Fibroblast of lung (primary cell): ENCODE measurements at regions not wholly inside any gene's neighbourhood (a gene's known extent, or its start where the extent isn't known, plus 50 kb on each side); places are given as distances from the start of the nearest gene placed in this dataset.

Source experiments
- DNase-seq, 2 donors: peaks; one replicate each; pipeline versions ENCODE4 v3.0.0 to v3.0.0-alpha.2; 2010; ENCODE audit warnings: low read depth in 2 of 2
- H2AFZ ChIP-seq: 2 replicates; pipeline ENCODE4 v1.5.1; 2012; ENCODE audit warnings: low read length, control low read depth, inconsistent platforms
- H3K27ac ChIP-seq: 2 replicates; pipeline ENCODE4 v1.5.1; 2011; ENCODE audit warnings: low read length, control low read depth; ENCODE audit not compliant: insufficient read depth
- H3K27me3 ChIP-seq: 2 replicates; pipeline ENCODE4 v1.5.1; 2011; ENCODE audit warnings: mild to moderate bottlenecking, low read length; ENCODE audit not compliant: control insufficient read depth, insufficient read depth
- H3K36me3 ChIP-seq: 2 replicates; pipeline ENCODE4 v1.5.1; 2011; ENCODE audit warnings: low read length; ENCODE audit not compliant: control insufficient read depth, insufficient read depth
- H3K4me1 ChIP-seq: 2 replicates; pipeline ENCODE4 v1.5.1; 2011; ENCODE audit warnings: low read length; ENCODE audit not compliant: control insufficient read depth, insufficient read depth; ENCODE audit errors: extremely low read depth
- H3K4me2 ChIP-seq: 2 replicates; pipeline ENCODE4 v1.5.1; 2011; ENCODE audit warnings: low read length, control low read depth; ENCODE audit not compliant: insufficient read depth; ENCODE audit errors: extremely low read depth
- H3K4me3 ChIP-seq, 4 experiments: fragments of 200-600 bp in 1 of 4; sonication (generic) in 1 of 4; replicated peaks in 1 of 4; 2 replicates each; pipeline ENCODE4 v1.5.1; 2011 to 2016; ENCODE audit warnings: low read length in 4 of 4, low read depth in 3 of 4, mild to moderate bottlenecking in 3 of 4, control low read depth in 2 of 4, inconsistent platforms in 1 of 4, mixed read lengths in 1 of 4; ENCODE audit not compliant: insufficient read depth in 1 of 4; ENCODE audit errors: control extremely low read depth in 1 of 4
- H3K79me2 ChIP-seq: 2 replicates; pipeline ENCODE4 v1.5.1; 2012; ENCODE audit warnings: mild to moderate bottlenecking, low read length, inconsistent platforms; ENCODE audit not compliant: control insufficient read depth, insufficient read depth
- H3K9ac ChIP-seq: 2 replicates; pipeline ENCODE4 v1.5.1; 2011; ENCODE audit warnings: mild to moderate bottlenecking, low read length, control low read depth; ENCODE audit not compliant: insufficient read depth
- H3K9me3 ChIP-seq: 2 replicates; pipeline ENCODE4 v1.5.1; 2012; ENCODE audit warnings: low read depth, low read length; ENCODE audit not compliant: control insufficient read depth, insufficient read depth
- H4K20me1 ChIP-seq: 2 replicates; pipeline ENCODE4 v1.5.1; 2011; ENCODE audit warnings: low read length; ENCODE audit not compliant: control insufficient read depth, insufficient read depth; ENCODE audit errors: extremely low read depth
- EZH2 ChIP-seq: IDR thresholded peaks from 2 replicates; pipeline ENCODE4 v1.5.1; 2012; ENCODE audit warnings: low read length, control low read depth, mild to moderate bottlenecking; ENCODE audit errors: missing control alignments
- TF ChIP-seq, protein P1 (sequence below), 2 donors: IDR thresholded peaks in 1 of 2; conservative IDR thresholded peaks in 1 of 2; 1 replicate in 1 of 2; 2 replicates in 1 of 2; pipeline ENCODE4 v1.5.1; 2011 to 2012; ENCODE audit warnings: low read length in 2 of 2, control low read depth in 1 of 2, inconsistent platforms in 1 of 2, low read depth in 1 of 2, mild to moderate bottlenecking in 1 of 2

DNA sequence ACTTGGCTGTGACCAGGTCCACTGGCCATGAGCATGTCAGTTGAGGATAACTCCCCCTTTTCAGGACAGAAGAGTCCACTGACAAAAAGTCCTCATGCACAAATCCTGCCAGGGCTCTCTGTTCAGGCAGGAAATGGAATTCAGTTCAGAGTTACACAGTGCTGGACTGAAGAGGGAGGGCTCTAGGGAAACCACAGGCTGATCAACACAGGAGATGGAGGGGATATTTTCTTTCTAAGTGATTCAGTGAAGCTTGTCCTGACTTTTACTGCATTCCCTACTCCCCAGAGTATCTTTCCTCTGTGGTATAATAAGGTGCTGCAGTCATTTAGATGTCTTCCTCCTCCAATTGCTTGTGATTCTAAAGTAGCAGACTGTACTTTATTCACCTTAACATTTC lies 335.5 kb upstream of the IGFBP7 start:
- no peak for DNase-seq
- Histone ChIP-seq H3K27me3 (no peaks in the 10 kb centered on the region), H3K27ac (no peak overlapping the region), H3K36me3 (no peaks in the 10 kb centered on the region), H3K4me2 (no peak overlapping the region), H3K79me2 (no peaks in the 10 kb centered on the region), H3K4me3 (no peak overlapping the region), H3K4me1 (no peaks in the 10 kb centered on the region), H3K9me3 (no peaks in the 10 kb centered on the region), H4K20me1 (no peaks in the 10 kb centered on the region), H2AFZ (no peak overlapping the region), H3K9ac (no peak overlapping the region)
- TF ChIP-seq, protein P1, sequence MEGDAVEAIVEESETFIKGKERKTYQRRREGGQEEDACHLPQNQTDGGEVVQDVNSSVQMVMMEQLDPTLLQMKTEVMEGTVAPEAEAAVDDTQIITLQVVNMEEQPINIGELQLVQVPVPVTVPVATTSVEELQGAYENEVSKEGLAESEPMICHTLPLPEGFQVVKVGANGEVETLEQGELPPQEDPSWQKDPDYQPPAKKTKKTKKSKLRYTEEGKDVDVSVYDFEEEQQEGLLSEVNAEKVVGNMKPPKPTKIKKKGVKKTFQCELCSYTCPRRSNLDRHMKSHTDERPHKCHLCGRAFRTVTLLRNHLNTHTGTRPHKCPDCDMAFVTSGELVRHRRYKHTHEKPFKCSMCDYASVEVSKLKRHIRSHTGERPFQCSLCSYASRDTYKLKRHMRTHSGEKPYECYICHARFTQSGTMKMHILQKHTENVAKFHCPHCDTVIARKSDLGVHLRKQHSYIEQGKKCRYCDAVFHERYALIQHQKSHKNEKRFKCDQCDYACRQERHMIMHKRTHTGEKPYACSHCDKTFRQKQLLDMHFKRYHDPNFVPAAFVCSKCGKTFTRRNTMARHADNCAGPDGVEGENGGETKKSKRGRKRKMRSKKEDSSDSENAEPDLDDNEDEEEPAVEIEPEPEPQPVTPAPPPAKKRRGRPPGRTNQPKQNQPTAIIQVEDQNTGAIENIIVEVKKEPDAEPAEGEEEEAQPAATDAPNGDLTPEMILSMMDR (conservative IDR thresholded peaks at IDR 0.05 in 1 of 2, IDR thresholded peaks at IDR 0.05 in 1 of 2; ENCODE audit: low read depth in 1 of 2, low read length in 2 of 2) = no peak
- no peak for TF ChIP-seq EZH2

DNA sequence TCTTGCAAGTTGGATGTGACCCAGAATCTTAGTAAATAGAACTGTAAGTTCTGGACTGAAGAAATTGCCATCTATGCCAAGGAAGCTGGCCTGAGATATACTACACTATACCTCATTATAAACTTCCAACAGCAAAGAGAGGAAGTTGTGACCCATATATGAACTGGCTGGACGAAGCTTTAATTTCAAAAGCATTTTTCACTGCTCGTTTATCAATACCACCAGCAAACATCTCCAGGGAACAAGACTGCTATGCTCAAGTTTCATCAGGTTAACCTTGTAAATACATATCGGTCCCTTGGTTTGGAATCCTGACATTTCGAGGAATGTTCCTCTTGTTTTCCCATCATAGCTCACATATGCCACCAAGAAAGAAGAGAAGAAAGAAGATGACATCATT lies 334.5 kb upstream of the IGFBP7 start:
- H3K27me3 ChIP-seq = no peaks in the 10 kb centered on the region
- H3K36me3 ChIP-seq = no peaks in the 10 kb centered on the region
- no peak overlapping the region for H3K9ac ChIP-seq
- TF ChIP-seq EZH2 = no peak
- TF ChIP-seq, protein P1 (conservative IDR thresholded peaks at IDR 0.05 in 1 of 2, IDR thresholded peaks at IDR 0.05 in 1 of 2; ENCODE audit: low read depth in 1 of 2, low read length in 2 of 2) = no peak
- H3K9me3 ChIP-seq = no peaks in the 10 kb centered on the region
- no peak overlapping the region for H3K4me3 ChIP-seq
- no peaks in the 10 kb centered on the region for H3K4me1 ChIP-seq
- no peak overlapping the region for H2AFZ ChIP-seq
- no peaks in the 10 kb centered on the region for H3K79me2 ChIP-seq
- H3K27ac ChIP-seq = no peak overlapping the region
- DNase-seq = no peak
- H3K4me2 ChIP-seq = no peak overlapping the region
- H4K20me1 ChIP-seq = no peaks in the 10 kb centered on the region

DNA sequence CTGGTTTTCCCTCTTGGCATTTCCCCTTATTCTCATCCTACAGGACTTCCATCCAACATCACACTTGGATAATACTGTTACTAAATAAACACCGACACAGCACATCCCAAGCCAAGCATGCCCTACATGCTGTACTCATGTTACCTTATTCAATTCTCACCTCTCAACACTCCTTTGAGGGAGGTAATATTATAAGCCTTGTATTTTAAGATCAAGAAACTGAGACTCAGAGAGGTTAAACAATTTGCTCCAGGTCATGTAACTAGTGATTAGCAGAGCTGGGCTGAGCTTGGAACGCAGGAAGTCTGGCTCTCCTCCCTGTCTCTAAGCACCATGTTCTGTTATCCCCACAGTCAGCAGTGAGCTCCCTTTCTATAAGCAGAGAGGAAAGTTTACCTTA lies 333.6 kb upstream of the IGFBP7 start:
- H3K9ac ChIP-seq = no peak overlapping the region
- no peak overlapping the region for H2AFZ ChIP-seq
- no peaks in the 10 kb centered on the region for H3K79me2 ChIP-seq
- TF ChIP-seq EZH2 = no peak
- TF ChIP-seq, protein P1 (conservative IDR thresholded peaks at IDR 0.05 in 1 of 2, IDR thresholded peaks at IDR 0.05 in 1 of 2; ENCODE audit: low read depth in 1 of 2, low read length in 2 of 2) = no peak
- H3K27ac ChIP-seq = no peak overlapping the region
- no peak for DNase-seq
- no peaks in the 10 kb centered on the region for H3K36me3 ChIP-seq
- no peak overlapping the region for H3K4me2 ChIP-seq
- no peak overlapping the region for H3K4me3 ChIP-seq
- H3K27me3 ChIP-seq = no peaks in the 10 kb centered on the region
- H3K4me1 ChIP-seq = no peaks in the 10 kb centered on the region
- H3K9me3 ChIP-seq = no peaks in the 10 kb centered on the region
- H4K20me1 ChIP-seq = no peaks in the 10 kb centered on the region
